ENCODE measurements at regions not wholly inside any gene's neighbourhood (a gene's known extent, or its start where the extent isn't known, plus 50 kb on each side); places are given as distances from the start of the nearest gene placed in this dataset.

DNA sequence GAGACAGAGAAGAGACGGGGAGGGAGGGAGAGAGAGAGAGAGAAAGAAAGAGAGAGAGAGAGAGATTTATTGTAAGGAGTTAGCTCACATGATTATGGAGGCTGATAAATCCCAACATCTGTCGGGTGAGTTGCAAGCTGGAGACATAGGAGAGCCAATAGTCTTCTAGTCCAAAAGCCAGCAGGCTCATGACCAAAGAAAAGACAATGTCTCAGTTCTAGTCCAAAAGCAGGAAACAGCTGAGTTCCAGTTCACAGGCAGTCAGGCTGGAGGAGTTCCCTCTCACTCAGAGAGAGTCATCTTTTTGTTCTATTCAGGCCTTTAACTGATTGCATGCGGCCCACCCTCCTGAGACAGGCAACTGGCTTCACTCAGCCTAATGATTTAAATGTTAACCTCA lies 416.6 kb downstream of the PREX1 start:
- TF ChIP-seq CTCF (IDR thresholded peaks at IDR 0.05; ENCODE audit: low read depth, low read length), result no peak
- no peak for TF ChIP-seq POLR2A (IDR thresholded peaks at IDR 0.05; ENCODE audit: extremely low read depth, insufficient read length)
- no peak for TF ChIP-seq MAX (IDR thresholded peaks at IDR 0.05; ENCODE audit: low read depth, low read length)
- TF ChIP-seq MYC (IDR thresholded peaks at IDR 0.05; ENCODE audit: low read depth, low read length), result no peak
